HCT116 (cell line): ENCODE measurements at regions not wholly inside any gene's neighbourhood (a gene's known extent, or its start where the extent isn't known, plus 50 kb on each side); places are given as distances from the start of the nearest gene placed in this dataset.

Experiments
- ATAC-seq: fragments of 200-7000 bp; cut with Tn5 transposase; 2 replicates; pipeline ENCODE4 v1.9.1; 2020; ENCODE audit warnings: mild to moderate bottlenecking, moderate library complexity
- BruUV-seq: library from RNA; stranded (reverse); fragments of 400-500 nt; replicated peaks from 2 replicates; lab custom pipeline; 2021; lab: Mats Ljungman, UMichigan
- CTCF ChIA-PET: fragments of 300-600 bp; sonication (Branson Sonifier 250); formaldehyde crosslinking; loops from one replicate; lab custom pipeline; 2021; ENCODE audit warnings: antibody characterized with exemption; lab: Charles Lee
- POLR2A ChIA-PET: fragments of 300-600, 350-600 bp; sonication (Branson Sonifier 250); formaldehyde crosslinking; loops from one replicate; lab custom pipeline; 2021; ENCODE audit warnings: antibody characterized with exemption; lab: Charles Lee
- RAD21 ChIA-PET, 2 experiments: fragments of 300-600 bp; sonication (Branson Sonifier 250); formaldehyde crosslinking; loops; one replicate each; lab custom pipeline; 2023; ENCODE audit warnings: low total read pairs in 2 of 2; ENCODE audit not compliant: uncharacterized antibody in 2 of 2, unreplicated experiment in 2 of 2, low non-redundant PET in 1 of 2; lab: Charles Lee
- DNase-seq: peaks from one replicate; pipeline ENCODE4 v3.0.0-alpha.2; 2010; ENCODE audit warnings: low read depth, low spot score
- H2AFZ ChIP-seq: fragments of 200-600 bp; shearing (Covaris generic), sonication (generic); 2 replicates; pipeline ENCODE4 v1.6.1; 2017; ENCODE audit warnings: low read depth, mixed run types, mixed read lengths, antibody characterized with exemption, low read length; ENCODE audit not compliant: poor library complexity, severe bottlenecking
- H3K27ac ChIP-seq: 2 replicates; pipeline ENCODE4 v1.5.1; 2012; ENCODE audit warnings: low read depth, low read length
- H3K27me3 ChIP-seq: fragments of 200-600 bp; sonication (generic); 2 replicates; pipeline ENCODE4 v1.6.1; 2016; ENCODE audit warnings: mixed run types, low read length, mixed read lengths; ENCODE audit not compliant: insufficient read depth
- H3K36me3 ChIP-seq, 2 experiments: fragments of 200-500 bp in 1 of 2; fragments of 200-600 bp in 1 of 2; sonication (Bioruptor generic) in 1 of 2; sonication (generic) in 1 of 2; 2 replicates each; pipeline versions ENCODE4 v1.5.1 to v1.6.1; 2014 to 2016; ENCODE audit warnings: low read length in 2 of 2, inconsistent platforms in 1 of 2, mixed read lengths in 1 of 2, mixed run types in 1 of 2; ENCODE audit not compliant: insufficient read depth in 2 of 2, control insufficient read depth in 1 of 2
- H3K4me1 ChIP-seq, 2 experiments: fragments of 200-600 bp in 1 of 2; sonication (generic) in 1 of 2; 2 replicates each; pipeline versions ENCODE4 v1.5.1 to v1.6.1; 2012 to 2017; ENCODE audit warnings: low read length in 2 of 2, inconsistent platforms in 1 of 2, mild to moderate bottlenecking in 1 of 2, mixed read lengths in 1 of 2, mixed run types in 1 of 2, moderate library complexity in 1 of 2; ENCODE audit not compliant: insufficient read depth in 2 of 2, control insufficient read depth in 1 of 2
- H3K4me2 ChIP-seq: fragments of 200-600 bp; sonication (generic); 2 replicates; pipeline ENCODE4 v1.6.1; 2017; ENCODE audit warnings: mixed run types, low read length, mixed read lengths
- H3K4me3 ChIP-seq, 2 experiments: fragments of 200-600 bp in 1 of 2; sonication (generic) in 1 of 2; replicated peaks in 1 of 2; 2 replicates each; pipeline ENCODE4 v1.5.1; 2011 to 2016; ENCODE audit warnings: low read length in 2 of 2, control low read depth in 1 of 2, low read depth in 1 of 2, mild to moderate bottlenecking in 1 of 2, mixed read lengths in 1 of 2, mixed run types in 1 of 2
- H3K79me2 ChIP-seq: fragments of 200-600 bp; sonication (generic); 2 replicates; pipeline ENCODE4 v1.6.1; 2017; ENCODE audit warnings: mild to moderate bottlenecking, mixed run types, low read length, moderate library complexity, mixed read lengths; ENCODE audit not compliant: insufficient read depth
- H3K9ac ChIP-seq: fragments of 200-600 bp; sonication (generic); 2 replicates; pipeline ENCODE4 v1.6.1; 2016; ENCODE audit warnings: low read length, mixed read lengths
- H3K9me2 ChIP-seq: fragments of 200-600 bp; sonication (generic), shearing (Covaris generic); 2 replicates; pipeline ENCODE4 v1.6.1; 2017; ENCODE audit warnings: mixed run types, mild to moderate bottlenecking, moderate library complexity; ENCODE audit not compliant: insufficient read depth
- H3K9me3 ChIP-seq, 2 experiments: fragments of 200-500 bp in 1 of 2; fragments of 200-600 bp in 1 of 2; sonication (Bioruptor generic) in 1 of 2; sonication (generic) in 1 of 2; 2 replicates each; pipeline ENCODE4 v1.6.1; 2014 to 2017; ENCODE audit warnings: low read length in 2 of 2, mixed read lengths in 2 of 2, inconsistent platforms in 1 of 2, low read depth in 1 of 2, mild to moderate bottlenecking in 1 of 2, mixed run types in 1 of 2, moderate library complexity in 1 of 2; ENCODE audit not compliant: control insufficient read depth in 1 of 2, insufficient read depth in 1 of 2
- H4K20me1 ChIP-seq: fragments of 200-600 bp; sonication (generic), shearing (Covaris generic); 2 replicates; pipeline ENCODE4 v1.6.1; 2017; ENCODE audit warnings: mixed run types, mild to moderate bottlenecking, moderate library complexity; ENCODE audit not compliant: insufficient read depth
- CBX3 ChIP-seq: IDR thresholded peaks from 2 replicates; pipeline ENCODE4 v1.6.1; 2012; ENCODE audit warnings: low read depth
- ELF1 ChIP-seq: IDR thresholded peaks from 2 replicates; pipeline ENCODE4 v1.6.1; 2012; ENCODE audit warnings: low read depth, borderline replicate concordance
- EZH2 ChIP-seq: fragments of 200-600 bp; sonication (generic); IDR thresholded peaks from 2 replicates; pipeline ENCODE4 v1.6.1; 2017; ENCODE audit warnings: antibody characterized with exemption, mixed run types
- FOSL1 ChIP-seq: IDR thresholded peaks from 2 replicates; pipeline ENCODE4 v1.6.1; 2012; ENCODE audit warnings: low read depth
- RAD21 ChIP-seq: IDR thresholded peaks from 2 replicates; pipeline ENCODE4 v1.6.1; 2012; ENCODE audit warnings: low read depth, mild to moderate bottlenecking
- SRF ChIP-seq: IDR thresholded peaks from 2 replicates; pipeline ENCODE4 v1.6.1; 2012; ENCODE audit warnings: low read depth
- YY1 ChIP-seq: IDR thresholded peaks from 2 replicates; pipeline ENCODE4 v1.6.1; 2011; ENCODE audit warnings: low read length, low read depth, moderate library complexity, mild to moderate bottlenecking; ENCODE audit not compliant: insufficient replicate concordance; ENCODE audit errors: extremely low read depth
- intact Hi-C: fragments of 100-400 bp; cut with micrococcal nuclease; formaldehyde crosslinking; loops from 2 replicates; pipeline ENCODE4 v1.10.0; 2022
- TF ChIP-seq, protein P1 (sequence below): IDR thresholded peaks from 2 replicates; pipeline ENCODE4 v1.6.1; 2012; ENCODE audit warnings: low read depth
- TF ChIP-seq, protein P2 (sequence below): IDR thresholded peaks from 2 replicates; pipeline ENCODE4 v1.6.1; 2012

DNA sequence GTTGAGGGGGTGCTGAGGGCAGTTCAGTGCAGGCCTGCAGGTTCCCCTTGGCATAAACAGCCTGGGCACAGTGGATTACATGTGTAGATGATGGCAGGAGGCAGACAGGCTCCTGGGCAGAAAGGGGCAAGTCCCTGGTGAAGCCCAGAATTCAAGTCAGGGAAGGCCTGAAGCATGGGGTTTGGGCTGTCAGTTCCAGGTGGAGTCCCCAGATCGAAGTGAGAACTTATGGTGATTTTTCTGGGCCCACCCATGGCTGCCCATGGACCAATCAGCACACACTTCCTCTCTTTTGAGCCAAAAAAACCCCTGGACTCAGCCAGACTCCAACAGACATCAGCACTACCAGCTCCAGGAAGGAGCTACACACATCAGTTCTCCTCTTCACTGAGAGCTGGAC, 529.1 kb downstream of the PPARGC1A start:
- intact Hi-C loops = no loop called here
- no TSS peak for BruUV-seq
- H3K9ac ChIP-seq = no peak overlapping the region
- no peaks in the 10 kb centered on the region for H3K27me3 ChIP-seq
- H3K4me1 ChIP-seq = no peaks in the 10 kb centered on the region
- POLR2A ChIA-PET = no interaction called here
- no peak overlapping the region for H3K27ac ChIP-seq
- H4K20me1 ChIP-seq = no peaks in the 10 kb centered on the region
- RAD21 ChIA-PET = no interaction called here
- no peak overlapping the region for H3K4me2 ChIP-seq
- CTCF ChIA-PET = no interaction called here
- H3K9me3 ChIP-seq = peaks cover 11 to 15% of the 10 kb centered on the region in 2 experiments; a peak in 2 of 4 replicates
- no peak for TF ChIP-seq CBX3
- TF ChIP-seq, protein P1, sequence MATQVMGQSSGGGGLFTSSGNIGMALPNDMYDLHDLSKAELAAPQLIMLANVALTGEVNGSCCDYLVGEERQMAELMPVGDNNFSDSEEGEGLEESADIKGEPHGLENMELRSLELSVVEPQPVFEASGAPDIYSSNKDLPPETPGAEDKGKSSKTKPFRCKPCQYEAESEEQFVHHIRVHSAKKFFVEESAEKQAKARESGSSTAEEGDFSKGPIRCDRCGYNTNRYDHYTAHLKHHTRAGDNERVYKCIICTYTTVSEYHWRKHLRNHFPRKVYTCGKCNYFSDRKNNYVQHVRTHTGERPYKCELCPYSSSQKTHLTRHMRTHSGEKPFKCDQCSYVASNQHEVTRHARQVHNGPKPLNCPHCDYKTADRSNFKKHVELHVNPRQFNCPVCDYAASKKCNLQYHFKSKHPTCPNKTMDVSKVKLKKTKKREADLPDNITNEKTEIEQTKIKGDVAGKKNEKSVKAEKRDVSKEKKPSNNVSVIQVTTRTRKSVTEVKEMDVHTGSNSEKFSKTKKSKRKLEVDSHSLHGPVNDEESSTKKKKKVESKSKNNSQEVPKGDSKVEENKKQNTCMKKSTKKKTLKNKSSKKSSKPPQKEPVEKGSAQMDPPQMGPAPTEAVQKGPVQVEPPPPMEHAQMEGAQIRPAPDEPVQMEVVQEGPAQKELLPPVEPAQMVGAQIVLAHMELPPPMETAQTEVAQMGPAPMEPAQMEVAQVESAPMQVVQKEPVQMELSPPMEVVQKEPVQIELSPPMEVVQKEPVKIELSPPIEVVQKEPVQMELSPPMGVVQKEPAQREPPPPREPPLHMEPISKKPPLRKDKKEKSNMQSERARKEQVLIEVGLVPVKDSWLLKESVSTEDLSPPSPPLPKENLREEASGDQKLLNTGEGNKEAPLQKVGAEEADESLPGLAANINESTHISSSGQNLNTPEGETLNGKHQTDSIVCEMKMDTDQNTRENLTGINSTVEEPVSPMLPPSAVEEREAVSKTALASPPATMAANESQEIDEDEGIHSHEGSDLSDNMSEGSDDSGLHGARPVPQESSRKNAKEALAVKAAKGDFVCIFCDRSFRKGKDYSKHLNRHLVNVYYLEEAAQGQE = no peak
- no peak for TF ChIP-seq RAD21
- TF ChIP-seq ELF1 = no peak
- no peak for TF ChIP-seq YY1
- TF ChIP-seq FOSL1 = no peak
- TF ChIP-seq, protein P2, sequence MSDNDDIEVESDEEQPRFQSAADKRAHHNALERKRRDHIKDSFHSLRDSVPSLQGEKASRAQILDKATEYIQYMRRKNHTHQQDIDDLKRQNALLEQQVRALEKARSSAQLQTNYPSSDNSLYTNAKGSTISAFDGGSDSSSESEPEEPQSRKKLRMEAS = no peak
- TF ChIP-seq EZH2 = no peak
- no peak for TF ChIP-seq SRF
- TF ChIP-seq, all 23 proteins: peak for 0
- H3K36me3 ChIP-seq = no peaks in the 10 kb centered on the region
- no peak overlapping the region for H2AFZ ChIP-seq
- H3K4me3 ChIP-seq = no peak overlapping the region
- ATAC-seq (no peak), DNase-seq (no peak)
- no peaks in the 10 kb centered on the region for H3K9me2 ChIP-seq
- H3K79me2 ChIP-seq = no peaks in the 10 kb centered on the region
